ENCODE measurements at regions not wholly inside any gene's neighbourhood (a gene's known extent, or its start where the extent isn't known, plus 50 kb on each side); places are given as distances from the start of the nearest gene placed in this dataset.
"Not testable (repeated sequence)": the region's sequence is repeated elsewhere in the genome, so short reads cannot be mapped to it uniquely, and the experiment has no call there.

GRCh38 chr12:131429697-131430096, 281.2 kb upstream of the SFSWAP start:
- H4K91ac ChIP-seq (ENCODE audit: insufficient read depth, low read depth, low read length); H2BK20ac ChIP-seq (ENCODE audit: low read depth, low read length); dilution Hi-C loops (cut with HindIII; ENCODE audit: low sequenced_read_pairs, unreplicated experiment); H3K79me1 ChIP-seq (ENCODE audit: low read depth in 1 of 2, low read length in 2 of 2); H3K9me1 ChIP-seq (ENCODE audit: insufficient read depth, low read length); BruUV-seq (replicated peaks); H3K4me1 ChIP-seq (ENCODE audit: control insufficient read depth, insufficient read depth, low read length); in situ Hi-C loops (cut with MboI; ENCODE audit: low sequenced_read_pairs); CTCF ChIA-PET; H2AFZ ChIP-seq (replicated peaks; ENCODE audit: low read length, poor library complexity); H2AK5ac ChIP-seq (ENCODE audit: low read depth, low read length); H3K14ac ChIP-seq (replicated peaks; ENCODE audit: low read depth, low read length); H3K18ac ChIP-seq (ENCODE audit: low read depth, low read length); H2BK5ac ChIP-seq (ENCODE audit: low read depth, low read length, poor library complexity, severe bottlenecking); intact Hi-C loops (cut with micrococcal nuclease); H3K4me3 ChIP-seq (ENCODE audit: insufficient read depth, low read depth, low read length); H3K4me2 ChIP-seq (ENCODE audit: low read depth, low read length); H3K56ac ChIP-seq (ENCODE audit: extremely low read depth, insufficient read depth, low read length); H3K27me3 ChIP-seq (ENCODE audit: control insufficient read depth, insufficient read depth, low read length); H2AK9ac ChIP-seq (replicated peaks; ENCODE audit: low read depth, low read length, poor library complexity); H3K23ac ChIP-seq (ENCODE audit: low read depth, low read length); H2BK15ac ChIP-seq (ENCODE audit: low read depth, low read length); H3K9ac ChIP-seq (ENCODE audit: low read depth, low read length); H3K27ac ChIP-seq (ENCODE audit: insufficient read depth, low read length); POLR2A ChIA-PET (ENCODE audit: unreplicated experiment); H4K8ac ChIP-seq (ENCODE audit: low read depth in 2 of 2, low read length in 2 of 2); ATAC-seq (ENCODE audit: low read depth); H4K5ac ChIP-seq (ENCODE audit: low read depth, low read length); H4K20me1 ChIP-seq (ENCODE audit: insufficient read depth, low read length); H2BK120ac ChIP-seq (ENCODE audit: low read depth, low read length); DNase-seq; H3K4ac ChIP-seq (ENCODE audit: low read depth, low read length); H3K36me3 ChIP-seq (ENCODE audit: control insufficient read depth, insufficient read depth, low read length): not testable (repeated sequence)
- H3K9me3 ChIP-seq (ENCODE audit: control insufficient read depth, insufficient read depth, low read length), result peaks cover 19% of the 10 kb centered on the region
- 30% methylated on average over 2 of the region's 8 CpGs; no CpG with 5 or more reads in 1 of the 2 experiments for whole genome bisulfite sequencing, 2 experiments (ENCODE audit: extremely low coverage in 2 of 2, insufficient read length in 1 of 2)

Measured in IMR-90 (cell line).